ENCODE measurements at regions not wholly inside any gene's neighbourhood (a gene's known extent, or its start where the extent isn't known, plus 50 kb on each side); places are given as distances from the start of the nearest gene placed in this dataset.
"Not testable (repeated sequence)": the region's sequence is repeated elsewhere in the genome, so short reads cannot be mapped to it uniquely, and the experiment has no call there.

DNA sequence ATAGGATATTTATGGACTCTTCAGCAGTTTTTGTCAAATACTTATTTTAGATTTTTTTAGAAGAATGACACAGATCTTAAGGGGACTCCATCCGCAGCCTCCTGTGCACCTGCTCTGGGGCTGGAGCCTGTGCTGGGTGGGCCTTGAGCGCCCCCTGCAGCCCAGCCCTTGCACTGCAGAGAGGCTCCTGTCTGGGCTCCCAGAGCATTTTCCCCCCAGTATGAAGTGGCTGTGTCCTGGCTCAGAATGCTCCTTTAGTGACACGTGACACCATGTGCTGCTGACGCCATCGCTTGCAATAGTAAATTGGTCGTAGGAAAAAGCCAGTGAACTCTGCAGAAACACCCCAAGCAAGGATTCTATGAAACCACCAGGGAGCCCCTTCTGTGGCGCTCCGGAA lies 479.7 kb downstream of the TMEM121 start:
- TF ChIP-seq ZNF33B (CRISPR knock-in tag; IDR thresholded peaks at IDR 0.05); POLR2AphosphoS5 (IDR thresholded peaks at IDR 0.05; ENCODE audit: low read depth, low read length): not testable (repeated sequence)

All from HepG2 (cell line).